HG02588 (cell line): ENCODE measurements at regions not wholly inside any gene's neighbourhood (a gene's known extent, or its start where the extent isn't known, plus 50 kb on each side); places are given as distances from the start of the nearest gene placed in this dataset.
"Not testable (repeated sequence)": the region's sequence is repeated elsewhere in the genome, so short reads cannot be mapped to it uniquely, and the experiment has no call there.

Experiments
- ATAC-seq: cut with Tn5 transposase; IDR thresholded peaks from one replicate; pipeline ENCODE4 v1.9.1; 2021; ENCODE audit warnings: mild to moderate bottlenecking, moderate library complexity; ENCODE audit not compliant: unreplicated experiment

DNA sequence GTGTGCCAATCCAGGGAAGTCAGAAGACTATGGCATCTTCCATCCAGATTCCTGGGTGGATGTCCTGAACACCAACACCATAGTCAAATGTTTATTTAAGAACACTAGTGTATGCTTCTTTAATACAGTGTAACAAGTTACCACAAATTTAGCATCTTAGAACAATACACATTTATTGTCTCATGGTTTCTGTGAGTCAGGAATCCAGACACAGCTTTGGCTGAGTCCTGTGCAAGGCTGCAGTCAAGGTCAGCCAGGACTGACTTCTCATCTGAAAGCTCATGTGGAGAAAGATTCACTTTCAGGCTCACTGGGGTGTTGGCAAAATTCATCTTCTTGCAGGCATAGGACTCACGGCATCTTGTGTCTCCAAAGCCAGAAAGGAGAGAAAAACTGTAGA, 143.4 kb downstream of the ANXA2 start:
- no peak for ATAC-seq

DNA sequence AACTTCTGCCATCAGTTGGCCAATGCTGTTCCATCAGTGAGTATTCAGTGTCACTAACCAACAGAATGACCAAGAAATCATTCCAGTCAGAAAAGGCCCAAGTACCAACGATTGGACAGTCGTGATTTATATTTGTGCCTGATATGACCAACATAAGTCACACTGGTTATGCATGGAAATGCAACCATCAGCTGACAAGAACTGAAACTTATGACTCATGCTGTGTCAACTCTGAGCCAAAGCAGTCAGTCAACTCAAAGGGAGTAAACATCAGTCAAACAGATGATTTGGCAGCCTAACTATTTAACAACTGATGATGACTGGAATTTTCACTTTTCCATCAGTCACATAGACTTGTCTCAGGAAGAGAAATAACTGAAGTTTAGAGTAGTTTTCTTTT, 142.4 kb downstream of the ANXA2 start:
- peak; percentile 91 for ATAC-seq

DNA sequence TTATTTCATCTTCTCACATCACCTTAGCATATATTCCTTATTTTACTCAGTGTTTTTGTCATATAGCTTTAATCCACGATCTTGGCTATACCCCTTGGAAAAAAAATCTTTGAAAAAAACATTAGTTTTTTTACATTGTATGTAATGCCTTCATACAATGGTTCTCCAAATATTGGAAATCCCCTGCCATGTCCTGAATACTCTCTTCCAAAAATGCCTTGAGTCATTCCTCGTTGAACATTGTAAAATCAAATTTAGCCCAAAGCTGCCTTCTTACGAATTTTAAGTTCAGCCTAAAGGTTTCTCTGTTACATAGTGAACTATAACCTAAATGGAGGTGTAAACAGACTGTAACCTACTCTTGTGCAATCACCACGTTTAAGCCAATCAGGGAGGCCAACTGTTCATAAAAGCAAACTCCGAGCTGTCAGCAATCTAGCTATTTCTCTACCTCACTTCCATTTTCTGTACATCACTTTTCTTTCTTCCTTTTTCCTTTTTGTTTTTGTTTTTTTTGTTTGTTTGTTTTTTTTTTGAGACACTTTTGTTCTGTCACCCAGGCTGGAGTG, 140.1 kb downstream of the ANXA2 start:
- no peak for ATAC-seq

DNA sequence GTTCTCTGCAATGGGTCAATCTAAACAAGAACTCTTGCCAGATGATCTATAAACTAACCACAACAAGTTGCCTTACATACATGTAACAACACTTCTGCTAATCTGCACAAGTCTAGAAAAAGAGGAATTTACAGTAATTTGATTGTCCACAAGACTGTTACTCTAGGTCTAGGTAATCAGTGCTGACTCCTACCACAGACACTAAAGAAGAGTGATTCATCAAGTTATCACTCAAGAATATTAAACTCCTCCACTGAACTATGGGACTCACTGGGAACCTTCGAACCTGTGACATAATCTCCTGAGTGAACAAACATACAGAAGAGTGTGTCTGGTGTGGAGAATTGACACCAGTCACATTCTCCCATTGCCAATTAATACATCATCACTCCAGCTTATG, 138.3 kb downstream of the ANXA2 start:
- no peak for ATAC-seq

DNA sequence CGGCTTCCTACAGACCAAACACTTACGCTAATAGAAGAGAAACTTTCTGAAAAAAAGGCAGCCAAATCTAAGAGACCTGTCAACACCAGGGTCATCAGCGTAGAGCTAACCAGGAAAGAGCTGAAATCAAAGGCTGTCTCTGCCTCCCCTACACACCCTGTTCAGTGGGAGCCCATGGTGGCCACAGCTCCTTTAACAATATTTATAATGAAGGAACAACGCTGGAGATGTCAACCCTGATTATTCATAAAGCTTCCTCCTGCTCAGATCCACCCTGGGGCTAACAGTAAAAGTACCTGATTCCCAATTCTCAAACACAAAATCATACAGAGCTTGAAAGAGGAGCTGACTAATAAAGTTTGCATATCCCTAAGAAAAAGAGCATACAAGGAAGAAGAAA, 133.7 kb downstream of the ANXA2 start:
- ATAC-seq: no peak

DNA sequence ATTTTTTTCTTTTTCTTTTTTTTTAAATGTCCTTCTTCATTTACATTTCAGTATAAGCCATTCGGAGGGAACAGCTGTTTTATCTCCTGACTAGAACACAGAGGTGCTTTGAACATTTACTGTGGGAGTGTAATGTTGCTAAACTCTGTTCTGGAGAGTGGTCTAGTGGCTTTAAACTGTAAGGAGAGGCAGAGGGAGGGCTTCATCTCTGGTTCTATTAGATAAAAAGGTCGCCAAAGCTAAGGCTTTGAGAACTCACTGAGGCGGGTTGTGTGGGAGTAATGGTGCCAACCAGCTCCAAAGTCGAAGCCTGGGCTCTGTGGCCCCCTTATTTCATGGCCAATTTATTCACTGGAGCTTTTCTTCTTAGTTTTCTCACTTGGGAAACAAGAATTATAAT, 133.2 kb downstream of the ANXA2 start:
- no peak for ATAC-seq

DNA sequence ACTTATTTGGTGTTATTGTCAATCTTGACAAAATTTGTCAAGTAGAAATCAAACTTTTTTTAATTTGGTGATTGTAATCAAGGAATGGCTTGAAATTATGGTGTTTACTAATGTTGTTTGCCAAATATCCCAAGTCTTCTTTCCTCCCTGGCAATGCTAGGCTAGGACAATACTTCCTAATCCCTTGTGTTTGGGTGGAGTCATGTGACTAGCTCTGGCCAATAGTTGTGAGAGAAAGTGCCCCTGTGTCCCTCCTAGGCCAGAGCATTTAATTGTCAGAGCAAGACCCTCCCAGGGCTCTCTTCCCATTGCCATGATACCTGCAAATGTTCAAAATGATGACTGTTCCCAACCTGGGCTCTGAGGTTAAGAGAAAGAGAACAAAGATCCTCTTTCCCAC, 132.7 kb downstream of the ANXA2 start:
- ATAC-seq: no peak

DNA sequence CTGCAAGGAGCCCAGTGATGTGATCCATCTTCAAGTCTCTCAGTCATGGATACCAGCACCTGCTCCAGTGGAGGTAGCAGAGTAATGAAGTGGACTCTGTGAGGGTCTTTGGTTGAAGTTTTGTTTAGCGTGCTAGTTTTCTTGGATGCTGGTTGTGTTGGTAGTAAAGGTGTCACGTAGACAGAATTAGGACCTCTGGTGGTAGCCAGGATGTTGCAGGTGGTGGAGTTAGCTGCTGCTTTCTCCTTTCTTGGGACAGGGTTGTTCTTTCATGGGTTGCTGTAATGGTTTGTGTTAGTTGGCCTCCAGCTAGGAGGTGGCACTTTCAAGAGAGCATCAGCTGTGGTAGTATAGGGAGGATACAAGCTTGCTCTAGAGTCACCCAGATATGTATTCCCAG, 125.2 kb downstream of the ANXA2 start:
- ATAC-seq: no peak

DNA sequence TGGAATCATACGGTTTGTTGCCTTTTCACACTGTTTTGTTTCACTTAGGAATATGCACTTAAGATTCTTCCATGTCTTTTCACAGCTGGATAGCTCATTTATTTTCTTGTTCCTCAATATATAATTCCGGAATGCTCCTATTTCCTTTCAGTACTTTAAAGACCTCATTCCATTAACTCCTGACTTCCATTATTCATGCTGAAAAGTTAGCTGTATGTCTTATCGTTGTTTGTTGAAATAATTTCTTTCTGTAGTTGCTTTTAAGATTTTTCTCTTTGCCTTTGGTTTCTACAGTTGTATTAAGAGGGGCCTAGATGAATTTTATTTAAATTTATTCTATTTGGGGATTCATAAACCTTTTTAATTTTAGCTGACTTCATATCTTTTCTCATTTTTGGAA, 122.2 kb downstream of the ANXA2 start:
- ATAC-seq: no peak

DNA sequence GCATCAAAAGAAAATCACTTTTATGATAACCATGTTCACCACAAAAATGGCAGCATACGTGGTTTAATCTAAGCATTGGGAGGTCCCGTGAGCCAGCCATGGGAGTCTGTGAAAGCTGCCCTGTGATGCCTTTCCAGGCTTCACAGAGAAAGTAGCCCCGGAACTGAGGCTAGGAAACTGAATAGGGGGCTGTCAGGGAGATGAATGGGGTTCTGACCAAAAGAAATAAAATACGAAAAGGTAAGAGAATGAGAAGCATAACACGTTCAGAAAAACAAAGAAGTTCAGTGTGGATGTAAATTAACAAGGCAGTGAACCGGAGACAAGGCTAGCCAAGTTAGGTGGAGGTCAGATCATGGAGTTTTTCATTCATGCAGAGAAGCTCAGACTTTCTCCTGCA, 118.9 kb downstream of the ANXA2 start:
- ATAC-seq: no peak

DNA sequence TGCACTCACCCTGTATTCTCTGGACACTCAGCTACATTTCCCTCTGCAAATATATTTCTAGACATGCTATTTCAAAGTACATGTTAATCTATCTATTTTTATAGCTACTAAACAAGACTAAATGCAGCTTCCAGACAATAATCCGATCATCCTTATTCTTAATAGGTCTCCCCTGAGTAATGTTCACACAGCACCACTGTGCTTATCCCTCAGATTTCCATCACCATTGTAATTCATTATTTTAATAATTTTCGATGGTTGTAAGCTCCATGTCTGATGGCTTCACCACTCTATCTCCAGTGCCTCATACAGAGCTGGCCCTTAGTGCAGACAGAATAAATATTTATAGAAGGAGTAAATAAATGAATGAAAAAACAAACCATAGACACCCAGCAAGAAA, 117.5 kb downstream of the ANXA2 start:
- no peak for ATAC-seq

DNA sequence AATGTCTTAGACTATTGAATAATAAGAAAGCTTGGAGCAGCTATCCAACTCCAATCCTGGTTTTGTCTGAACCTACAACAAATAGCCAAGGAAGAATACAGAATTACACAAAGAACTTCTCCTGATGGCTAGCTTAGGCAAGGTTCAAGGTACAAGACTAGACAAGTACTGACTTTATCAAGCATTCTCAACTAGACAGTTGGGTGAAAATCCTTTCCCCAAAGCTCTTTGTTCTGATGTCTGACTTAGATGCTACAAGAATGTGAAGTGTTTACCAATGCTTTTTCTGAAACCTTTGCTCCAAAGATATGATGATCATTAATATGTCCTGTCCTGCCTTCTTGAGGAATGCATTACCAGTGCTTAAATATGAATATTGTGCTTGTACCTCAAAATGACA, 113.8 kb downstream of the ANXA2 start:
- ATAC-seq: no peak

DNA sequence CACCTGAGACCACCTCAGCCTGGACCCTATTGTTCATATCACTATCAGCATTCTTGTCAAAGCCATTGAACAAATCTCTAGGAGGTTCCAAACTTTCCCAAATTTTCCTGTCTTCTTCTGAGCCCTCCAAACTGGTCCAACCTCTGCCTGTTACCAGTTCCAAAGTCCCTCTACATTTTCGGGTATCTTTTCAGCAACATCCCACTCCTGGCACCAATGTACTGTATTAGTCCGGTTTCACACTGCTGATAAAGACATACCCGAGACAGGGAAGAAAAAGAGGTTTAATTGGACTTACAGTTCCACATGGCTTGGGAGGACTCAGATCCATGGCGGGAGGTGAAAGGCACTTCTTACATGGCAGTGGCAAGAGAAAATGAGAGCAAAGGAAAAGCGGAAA, 101.9 kb downstream of the ANXA2 start:
- not testable (repeated sequence) for ATAC-seq

DNA sequence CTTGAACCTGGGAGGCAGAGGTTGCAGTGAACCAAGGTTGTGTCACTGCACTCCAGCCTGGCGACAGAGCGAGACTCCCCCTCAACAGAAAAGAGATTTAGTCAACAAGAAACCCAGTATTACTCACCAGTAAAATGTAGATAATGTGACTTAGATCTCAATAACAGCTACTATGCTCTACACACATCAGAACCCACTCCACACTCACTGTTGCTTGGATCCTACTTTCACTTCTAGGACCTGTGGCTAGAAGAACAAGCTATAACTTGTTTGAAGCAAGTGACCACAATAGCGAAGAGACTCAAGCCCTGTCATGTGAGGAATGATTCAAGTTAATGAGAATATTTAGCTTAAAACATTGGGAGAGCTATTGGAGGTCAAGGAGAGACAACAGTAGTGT, 100.7 kb downstream of the ANXA2 start:
- no peak for ATAC-seq
